GM19372 (cell line): ENCODE measurements at regions not wholly inside any gene's neighbourhood (a gene's known extent, or its start where the extent isn't known, plus 50 kb on each side); places are given as distances from the start of the nearest gene placed in this dataset.
"Not testable (repeated sequence)": the region's sequence is repeated elsewhere in the genome, so short reads cannot be mapped to it uniquely, and the experiment has no call there.

ENCODE experiments used
- ATAC-seq: cut with Tn5 transposase; IDR thresholded peaks from one replicate; pipeline ENCODE4 v1.9.1; 2021; ENCODE audit warnings: mild to moderate bottlenecking, low read depth, moderate library complexity; ENCODE audit not compliant: unreplicated experiment

DNA sequence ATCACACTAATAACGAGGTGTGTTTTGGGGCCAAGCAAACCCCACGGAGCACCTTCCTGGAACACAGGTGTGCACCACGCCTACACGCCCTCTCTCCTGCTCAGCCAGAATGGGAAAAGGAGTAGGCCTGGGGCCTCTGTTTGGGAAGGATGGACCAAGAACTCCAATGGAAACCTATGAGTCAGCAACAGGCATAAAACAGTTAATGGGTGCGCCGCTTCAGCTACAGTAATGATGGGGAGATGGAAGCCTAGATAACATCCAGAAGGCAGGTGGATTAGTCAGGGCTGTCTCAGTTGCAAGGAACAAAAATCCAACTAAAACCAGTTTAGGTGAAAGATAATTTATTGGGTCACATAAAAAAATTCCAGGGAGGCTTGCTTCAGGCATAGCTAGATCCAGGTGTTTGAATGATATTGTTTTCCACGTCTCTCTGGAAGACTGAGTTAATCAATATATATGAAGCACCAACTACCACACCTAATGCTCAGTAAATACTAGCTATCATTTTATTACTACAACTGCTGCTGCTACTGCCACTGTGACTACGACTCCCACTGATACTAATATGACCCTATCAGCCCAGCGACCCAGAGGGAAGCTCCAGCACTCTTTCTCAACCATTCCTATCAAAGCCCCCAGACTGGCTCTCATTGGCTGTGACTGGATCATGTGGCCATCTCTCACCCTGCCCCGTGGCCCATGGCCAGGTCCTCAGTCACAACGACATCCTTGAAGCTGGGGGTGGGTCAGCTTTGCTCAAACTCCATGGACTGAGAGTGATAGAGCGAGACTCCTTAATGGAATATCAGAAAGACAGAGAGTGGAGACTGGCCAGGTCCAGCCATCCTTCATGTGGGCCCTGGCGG, 155.2 kb upstream of the PTPN1 start:
- ATAC-seq, result no peak

DNA sequence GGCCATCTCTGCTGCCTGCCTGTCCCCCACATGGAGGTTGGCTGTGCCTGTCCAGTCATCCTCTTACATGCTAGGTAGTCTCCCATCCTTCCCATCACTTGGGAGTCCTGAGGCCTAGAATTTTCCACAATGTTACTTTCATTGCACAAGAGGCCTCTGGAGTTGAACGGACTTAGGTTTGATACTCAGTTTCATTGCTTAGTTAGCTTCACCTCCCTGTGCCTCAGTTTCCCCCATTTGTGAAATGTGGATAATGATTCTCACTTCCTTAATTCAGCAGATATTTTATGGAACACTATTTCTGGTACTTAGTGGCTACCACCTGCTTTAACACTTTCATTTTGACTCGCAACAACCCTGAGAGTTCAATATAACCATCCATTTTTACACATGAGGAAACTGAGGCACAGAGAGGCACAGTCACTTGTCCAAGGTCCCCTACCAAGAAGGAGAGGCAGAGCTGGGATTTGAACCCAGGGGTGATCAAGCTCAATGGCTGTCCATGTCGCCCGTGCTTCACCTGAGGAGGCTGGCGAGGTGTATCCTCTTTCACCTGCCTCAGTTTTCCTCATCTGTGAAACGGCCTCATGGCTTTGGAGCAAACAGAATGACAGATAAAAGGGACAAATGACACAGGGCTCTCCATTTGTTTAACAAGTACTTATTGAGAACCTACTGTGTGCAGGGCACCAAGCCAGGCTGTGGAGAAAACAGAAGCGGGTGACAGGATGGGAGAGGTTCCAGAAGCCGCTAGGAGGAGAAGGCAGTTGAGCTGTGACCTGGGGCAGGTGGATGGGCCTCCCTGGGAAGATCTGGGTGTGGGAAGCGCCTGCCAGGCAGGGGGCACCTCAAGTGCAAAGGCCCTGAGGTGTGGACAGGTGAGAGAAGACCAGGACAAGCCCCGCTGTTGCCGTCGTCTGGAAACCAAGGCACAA, 154.3 kb upstream of the PTPN1 start:
- no peak for ATAC-seq

DNA sequence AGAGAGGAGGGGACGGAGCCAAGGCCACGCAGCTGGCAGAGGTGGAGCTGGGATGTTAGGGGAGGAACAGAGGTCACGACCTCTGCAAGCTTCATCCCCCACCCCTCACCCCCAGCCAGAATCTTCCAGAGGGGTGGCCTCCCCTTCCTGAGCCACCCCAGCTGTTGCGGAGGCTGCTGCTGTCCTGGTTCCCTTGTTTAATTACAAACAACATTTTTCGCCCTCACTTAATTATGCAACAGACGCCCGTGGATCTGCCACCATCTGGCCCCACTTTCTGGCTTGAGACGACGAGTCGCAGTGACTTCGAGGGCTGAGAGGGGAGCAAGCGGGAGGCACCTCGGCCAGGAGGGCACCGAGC, 153.7 kb upstream of the PTPN1 start:
- no peak for ATAC-seq

DNA sequence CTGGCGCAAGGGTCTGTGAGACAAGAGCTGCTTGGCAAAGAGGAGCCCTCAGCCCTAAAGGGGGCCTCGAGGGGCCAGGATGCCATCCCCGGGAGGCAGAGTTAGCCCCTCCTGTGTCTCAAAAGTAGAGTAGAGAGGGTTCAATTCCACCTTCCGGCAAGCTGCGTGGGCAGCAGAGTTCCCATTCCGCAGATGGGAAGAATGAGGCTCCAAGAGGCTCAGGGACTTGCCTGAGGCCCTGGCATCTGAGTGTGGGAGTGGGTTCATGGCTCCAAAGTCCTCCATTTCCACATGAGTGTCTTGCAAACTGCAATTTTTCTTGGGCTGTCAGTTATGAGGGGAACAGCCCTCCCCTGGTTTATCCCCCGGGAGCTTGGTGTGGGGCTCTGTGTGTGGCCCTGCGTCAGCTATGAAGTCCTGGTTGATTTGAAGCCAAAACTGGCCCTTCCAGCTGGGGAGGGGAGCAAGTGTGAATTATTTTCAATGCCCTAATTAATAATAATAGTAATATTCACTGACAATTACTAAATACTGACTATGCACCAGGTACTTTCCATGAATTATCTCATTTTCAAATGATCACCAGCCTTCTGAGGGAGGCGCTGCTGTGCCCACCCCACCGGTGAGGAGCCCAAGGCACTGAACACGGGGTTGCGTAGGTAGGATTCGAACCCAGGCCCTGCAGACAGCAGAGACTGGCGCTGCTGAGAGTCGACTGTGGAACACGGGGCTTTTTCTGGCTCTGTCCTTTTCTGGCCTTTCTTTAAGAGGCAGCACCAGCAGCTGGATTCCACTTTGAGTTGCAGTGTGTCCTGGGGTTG, 153.0 kb upstream of the PTPN1 start:
- ATAC-seq, result no peak

DNA sequence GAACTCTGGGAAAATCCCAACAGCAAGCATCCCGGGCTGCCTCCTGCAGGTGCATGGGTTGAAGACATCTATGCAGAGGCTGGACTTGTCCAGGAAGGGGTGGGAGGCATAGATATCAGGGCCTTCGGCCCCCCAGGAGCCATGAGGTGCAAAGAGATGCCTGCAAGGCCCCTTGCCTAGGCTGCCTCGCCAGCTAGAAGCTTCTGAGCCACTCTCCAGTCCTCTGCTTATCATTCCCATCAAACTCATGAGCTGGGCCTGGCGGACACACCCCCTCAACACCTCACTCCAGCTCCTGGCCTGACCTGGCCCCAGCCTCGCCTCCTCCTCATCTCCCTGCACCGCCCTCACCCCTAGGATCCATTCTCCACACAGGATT, 152.4 kb upstream of the PTPN1 start:
- no peak for ATAC-seq

DNA sequence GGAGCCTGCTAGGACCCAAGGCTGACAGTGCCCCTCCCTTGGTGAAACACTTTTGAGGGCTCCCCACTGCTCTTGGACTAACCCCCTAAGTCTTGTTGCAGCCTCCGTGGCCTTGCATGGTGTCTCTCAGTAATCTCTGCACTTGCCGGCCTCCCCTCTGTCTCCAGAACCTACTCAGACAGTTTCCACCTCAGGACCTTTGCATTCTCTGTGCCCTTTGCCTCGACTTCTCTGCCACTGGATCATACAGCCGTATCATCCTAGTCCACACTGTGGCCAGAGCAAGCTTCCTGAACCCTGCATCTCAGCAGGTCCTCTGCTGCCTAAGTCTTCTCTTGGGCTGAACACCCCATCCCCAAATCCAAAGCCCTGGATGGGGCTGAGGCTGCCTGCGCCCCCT, 152.0 kb upstream of the PTPN1 start:
- ATAC-seq, result no peak

DNA sequence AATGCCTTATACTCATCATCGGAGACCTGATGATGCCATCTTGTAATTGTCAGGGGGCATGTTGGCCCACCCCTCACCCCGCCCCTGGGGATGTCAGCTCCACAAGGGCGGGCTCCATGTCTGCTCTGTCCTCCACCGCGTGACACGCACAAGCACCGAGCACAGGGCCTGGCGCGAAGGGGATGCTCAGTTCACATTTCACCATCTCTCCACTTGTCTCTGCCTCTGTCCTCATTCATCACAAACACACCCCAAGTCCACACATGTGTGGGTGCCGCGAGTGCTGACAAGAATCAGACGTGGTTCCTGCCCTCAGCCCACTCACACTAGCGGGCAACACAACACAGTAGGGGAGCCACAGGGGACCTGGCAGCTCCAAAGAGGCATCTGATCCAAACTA, 151.2 kb upstream of the PTPN1 start:
- ATAC-seq, result no peak

DNA sequence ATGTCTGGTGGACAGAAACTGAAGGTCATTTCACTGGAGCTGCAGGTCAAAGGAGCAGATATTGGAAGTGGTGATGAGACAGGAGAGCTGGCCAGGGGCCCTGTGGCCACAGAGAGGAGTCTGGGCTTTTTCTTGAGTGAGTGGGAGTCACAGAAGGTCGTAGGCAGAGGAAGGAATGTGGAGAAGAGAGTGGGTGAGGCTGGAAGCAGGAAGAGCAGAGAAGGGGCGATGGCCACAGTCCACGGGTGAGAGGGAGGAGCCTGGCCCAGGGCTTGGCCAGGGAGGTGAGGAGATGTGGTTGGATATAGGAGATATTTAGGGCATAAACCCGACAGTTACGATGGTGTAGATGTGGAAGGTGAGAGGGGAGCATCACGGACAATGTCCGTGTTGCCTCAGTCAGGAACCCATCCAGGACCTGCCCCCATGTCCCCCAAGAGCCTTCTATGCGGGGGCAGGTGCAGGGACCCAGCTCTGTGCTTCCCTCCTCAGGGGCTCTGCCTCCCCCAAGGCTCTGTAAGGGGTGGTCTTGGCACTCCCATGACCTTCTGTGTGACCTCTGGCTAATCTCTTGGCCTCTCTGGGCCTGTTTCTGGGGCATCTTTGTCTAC, 150.5 kb upstream of the PTPN1 start:
- ATAC-seq, result no peak

DNA sequence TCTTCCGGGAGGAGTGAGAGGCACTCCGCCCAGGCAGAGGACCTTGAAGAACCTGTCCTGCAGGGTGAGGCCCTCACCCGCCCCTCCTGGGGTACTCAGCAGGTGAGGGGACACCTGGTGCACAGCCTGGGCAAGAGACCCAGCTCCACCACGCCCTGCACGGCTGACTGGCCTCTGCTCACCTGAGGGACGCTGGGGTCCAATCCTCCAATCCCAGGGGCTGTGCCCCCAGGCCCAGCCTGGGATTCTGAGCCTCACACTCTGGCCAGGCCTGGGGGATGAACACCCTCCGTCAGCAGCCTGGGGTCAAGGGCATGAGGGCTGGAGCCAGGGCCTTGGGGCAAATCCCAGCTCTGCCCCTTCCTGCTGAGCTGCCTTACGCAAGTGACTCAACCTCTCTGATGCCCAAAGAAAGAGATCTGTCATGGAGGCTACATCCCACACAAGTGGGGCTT, 149.9 kb upstream of the PTPN1 start:
- no peak for ATAC-seq

DNA sequence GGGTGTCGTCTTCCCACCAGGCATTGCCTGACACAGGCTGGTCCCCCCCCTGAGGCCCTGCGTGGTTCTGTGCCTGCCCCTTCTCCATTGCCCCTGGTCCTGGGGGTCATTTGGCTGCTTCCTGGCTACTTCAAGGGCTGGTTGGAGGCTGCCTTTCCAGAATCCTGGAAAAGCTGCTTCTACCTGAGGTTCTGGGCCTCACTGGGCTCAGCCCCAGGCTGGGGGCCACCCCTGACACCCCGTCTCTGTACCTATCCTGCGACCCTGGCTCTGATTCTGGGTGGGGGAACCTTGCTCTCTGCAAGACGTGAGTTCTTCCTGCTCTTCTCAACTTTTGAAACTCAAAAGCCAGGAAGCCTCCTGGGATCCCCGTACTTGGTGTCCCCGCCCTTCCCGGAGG, 149.3 kb upstream of the PTPN1 start:
- ATAC-seq, result no peak

DNA sequence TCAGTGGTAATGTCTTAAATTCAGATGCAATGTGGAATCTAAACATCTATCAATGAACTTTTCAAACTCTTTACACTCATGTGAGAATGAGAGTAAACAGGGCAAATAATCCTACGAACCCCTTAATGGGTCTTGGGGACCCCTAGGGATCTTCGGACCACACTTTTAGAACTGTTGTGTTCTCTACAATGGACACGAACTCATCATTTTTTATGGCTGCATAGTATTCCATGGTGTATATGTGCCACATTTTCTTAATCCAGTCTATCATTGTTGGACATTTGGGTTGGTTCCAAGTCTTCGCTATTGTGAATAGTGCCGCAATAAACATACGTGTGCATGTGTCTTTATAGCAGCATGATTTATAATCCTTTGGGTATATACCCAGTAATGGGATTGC, 148.0 kb upstream of the PTPN1 start:
- ATAC-seq, result not testable (repeated sequence)

DNA sequence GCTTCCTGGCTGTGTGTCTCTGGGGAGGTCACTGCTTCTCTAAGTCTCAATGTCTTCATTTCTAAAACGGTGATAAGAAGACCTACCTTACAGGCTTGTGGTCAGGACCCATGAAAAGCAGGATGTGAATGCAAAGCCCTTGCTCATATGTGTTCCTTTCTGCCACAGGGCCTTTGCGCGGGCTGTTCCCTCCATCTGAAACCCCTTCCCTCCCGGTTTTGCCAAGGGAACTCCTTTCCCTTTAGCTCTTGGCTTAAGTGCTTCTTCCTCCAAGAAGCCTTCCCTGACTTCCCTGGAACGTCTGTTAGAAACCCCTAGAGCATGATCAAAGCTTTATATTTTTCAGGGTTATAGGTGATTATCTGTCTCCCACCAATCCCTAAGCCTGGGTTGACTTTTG, 147.2 kb upstream of the PTPN1 start:
- no peak for ATAC-seq

DNA sequence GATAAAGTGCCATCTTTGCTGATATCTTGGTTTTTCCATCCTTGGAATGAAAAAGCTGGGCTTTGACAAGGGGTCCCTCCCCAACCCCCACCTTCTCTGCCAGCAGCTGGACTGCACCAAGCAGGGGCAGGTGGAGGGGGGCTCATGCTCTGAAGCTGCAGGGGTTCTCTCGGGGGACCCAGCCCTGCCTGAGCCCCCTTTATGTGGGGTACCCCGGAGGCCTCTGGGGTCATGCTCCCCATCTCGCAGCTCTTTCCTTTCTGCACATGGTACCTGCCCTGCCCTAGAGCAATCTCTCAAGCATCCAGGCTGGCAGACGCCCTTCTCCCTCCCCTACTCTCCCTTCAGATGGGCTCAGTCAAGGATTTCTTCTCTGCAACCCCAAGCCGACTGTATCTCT, 146.7 kb upstream of the PTPN1 start:
- no peak for ATAC-seq

DNA sequence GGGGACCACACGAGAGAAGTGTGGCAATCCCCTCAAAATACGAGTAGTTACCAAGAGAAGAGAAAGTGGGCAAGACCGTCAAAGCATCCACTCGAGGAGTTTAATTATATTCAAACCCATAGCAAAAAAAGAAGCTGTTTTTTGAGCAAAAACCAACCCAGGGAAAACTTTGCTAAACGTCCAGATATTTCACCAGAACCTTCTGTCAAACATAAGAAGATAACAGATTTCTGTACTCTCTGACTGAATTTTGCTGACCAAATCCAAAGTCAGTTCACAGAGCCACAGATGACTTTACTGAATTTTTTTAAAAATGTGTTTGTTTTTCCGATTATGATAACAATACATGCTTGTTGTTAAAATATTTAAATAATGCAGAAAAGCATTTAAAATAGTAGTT, 145.6 kb upstream of the PTPN1 start:
- no peak for ATAC-seq

DNA sequence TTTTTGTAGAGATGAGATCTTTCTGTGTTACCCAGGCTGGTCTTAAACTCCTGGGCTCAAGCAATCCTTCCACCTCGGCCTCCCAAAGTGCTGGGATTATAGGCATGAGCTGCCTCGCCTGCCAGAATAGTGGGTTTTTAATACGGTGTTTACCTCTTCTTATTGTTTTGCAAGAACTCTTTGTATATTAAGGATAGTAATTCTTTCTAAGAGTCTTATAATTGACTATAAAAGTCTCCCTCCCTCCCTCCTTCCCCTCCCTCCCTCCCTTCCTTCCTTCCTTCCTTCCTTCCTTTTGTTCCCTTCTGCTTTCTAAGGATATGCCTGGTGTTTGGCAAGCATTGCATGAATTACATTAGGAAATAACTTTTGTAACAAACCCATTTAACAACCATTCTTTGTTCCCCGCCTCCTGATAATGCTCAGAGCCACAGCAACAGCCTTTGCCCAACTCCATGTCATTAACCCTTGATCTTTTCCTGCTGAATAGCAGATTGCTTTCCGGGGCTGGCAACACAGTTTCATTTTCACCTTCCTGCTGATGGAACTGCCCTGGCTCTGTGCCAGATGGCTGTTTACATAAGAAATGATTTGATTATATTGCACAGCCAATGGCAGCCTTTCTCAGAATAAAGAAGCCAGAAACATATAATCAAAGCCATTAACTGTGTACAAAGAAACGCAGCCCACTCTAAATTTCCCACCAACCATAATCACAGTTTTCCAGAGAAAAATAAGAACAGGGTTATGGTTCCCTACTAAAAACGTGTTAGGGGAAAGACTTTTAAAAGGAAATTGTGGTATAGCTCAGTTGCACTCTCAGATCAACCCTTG, 143.7 kb upstream of the PTPN1 start:
- ATAC-seq, result no peak

DNA sequence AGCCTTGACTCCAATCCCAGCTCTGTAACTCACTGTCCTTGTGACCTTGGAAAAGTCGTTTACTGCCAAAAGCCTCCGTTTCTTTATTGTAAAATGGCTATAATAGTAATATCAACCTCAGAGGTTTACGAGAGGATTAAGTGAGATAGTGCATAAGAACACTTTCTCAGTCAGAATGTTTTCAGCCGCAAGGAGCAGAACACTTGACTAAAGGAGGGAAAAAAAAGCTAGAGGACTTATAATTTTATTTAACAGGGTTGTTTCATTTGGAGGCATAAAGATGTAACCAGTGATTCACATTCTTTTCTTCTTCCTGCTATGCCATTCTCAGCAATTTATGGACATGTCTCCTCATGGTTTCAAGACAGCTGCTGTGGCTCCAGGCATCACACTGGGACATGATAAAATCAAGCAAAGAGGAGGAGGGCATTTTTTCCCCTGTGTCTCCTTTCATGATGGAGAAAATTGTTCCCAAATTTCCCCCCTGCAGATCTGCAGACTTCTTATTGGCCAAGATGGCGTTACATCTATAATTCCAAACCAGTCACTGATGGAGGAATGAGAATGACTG, 143.0 kb upstream of the PTPN1 start:
- no peak for ATAC-seq

DNA sequence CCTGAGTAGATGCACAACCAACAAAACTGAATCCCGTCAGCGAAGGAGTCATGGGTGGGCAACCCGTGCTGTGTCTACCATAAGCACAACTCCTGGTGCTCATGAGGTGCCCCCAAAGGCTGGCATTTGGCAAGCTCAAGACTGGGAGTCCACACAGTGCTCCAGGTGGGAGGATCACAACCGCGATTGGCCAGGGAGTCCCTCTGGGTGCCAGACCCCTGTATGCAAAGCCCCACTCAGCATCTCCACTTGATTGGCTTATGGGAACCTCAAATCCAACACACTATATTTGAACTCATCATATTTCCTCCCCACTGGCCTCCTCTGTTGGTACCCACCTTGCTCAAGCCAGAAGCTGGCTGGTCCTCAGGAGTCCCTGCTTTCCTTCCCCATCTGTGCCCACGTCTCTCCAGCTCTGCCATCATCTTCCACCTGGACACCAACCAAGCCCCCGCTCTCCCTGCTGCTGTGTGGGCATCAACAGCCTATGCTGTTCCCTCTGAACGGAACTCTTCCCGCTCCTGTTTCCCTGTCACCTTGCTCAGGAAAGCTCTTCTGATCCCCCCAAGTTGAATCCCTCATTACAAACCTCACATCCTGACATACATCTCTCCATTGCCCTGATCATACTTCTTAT, 142.3 kb upstream of the PTPN1 start:
- ATAC-seq, result no peak

DNA sequence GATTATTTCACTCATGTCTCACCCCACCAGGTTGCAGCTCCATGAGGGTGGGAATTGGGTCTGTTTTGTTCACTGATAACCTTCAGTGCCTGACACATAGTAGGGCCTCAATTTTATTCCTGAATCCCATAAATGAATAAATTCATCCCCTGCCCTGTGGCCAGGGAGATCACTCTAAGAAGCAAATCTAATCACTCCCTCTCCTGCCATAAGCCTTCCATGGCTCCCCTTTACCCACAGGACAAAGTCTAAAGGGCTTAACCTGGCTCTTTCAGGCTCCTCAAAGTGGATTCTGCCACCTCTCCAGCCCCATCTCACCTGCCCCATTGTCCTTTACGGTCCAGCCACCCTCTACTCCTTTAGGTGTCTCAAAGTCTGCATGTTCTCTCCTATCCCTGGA, 141.8 kb upstream of the PTPN1 start:
- no peak for ATAC-seq

DNA sequence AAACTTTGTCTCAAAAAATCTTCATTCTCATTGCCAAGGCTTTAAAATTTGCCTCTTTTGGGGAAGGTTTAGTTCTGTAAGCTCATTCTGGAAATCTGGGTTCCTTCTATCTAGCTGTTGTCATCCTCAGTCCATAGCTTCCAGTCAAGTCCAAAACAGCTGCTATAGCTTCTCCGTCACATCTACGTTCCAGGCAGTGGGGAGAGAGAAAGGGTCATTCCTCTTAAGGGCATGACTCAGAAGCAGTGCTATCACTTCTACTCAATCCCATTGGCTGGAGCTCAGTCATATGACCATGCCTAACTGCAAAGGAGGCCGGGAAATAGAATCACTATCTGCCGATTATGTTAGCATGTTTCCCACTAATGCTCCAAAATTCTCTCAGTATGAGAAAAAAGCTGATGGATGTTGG, 141.4 kb upstream of the PTPN1 start:
- ATAC-seq, result no peak
